GF-D8 (cell line): ENCODE measurements at regions not wholly inside any gene's neighbourhood (a gene's known extent, or its start where the extent isn't known, plus 50 kb on each side); places are given as distances from the start of the nearest gene placed in this dataset.
"Not testable (repeated sequence)": the region's sequence is repeated elsewhere in the genome, so short reads cannot be mapped to it uniquely, and the experiment has no call there.

ENCODE experiments used
- DNase-seq: peaks from one replicate; lab custom pipeline; 2025; lab: John Stamatoyannopoulos, UW

- no peak for DNase-seq
These were observed 1199.1 kb downstream of the CNTNAP5 start for GRCh38 chr2:125224188-125224587.

GRCh38 chr2:125224830-125225229 lies 1199.7 kb downstream of the CNTNAP5 start:
- no peak for DNase-seq

GRCh38 chr2:125227843-125228392 lies 1202.8 kb downstream of the CNTNAP5 start:
- DNase-seq: no peak

DNA sequence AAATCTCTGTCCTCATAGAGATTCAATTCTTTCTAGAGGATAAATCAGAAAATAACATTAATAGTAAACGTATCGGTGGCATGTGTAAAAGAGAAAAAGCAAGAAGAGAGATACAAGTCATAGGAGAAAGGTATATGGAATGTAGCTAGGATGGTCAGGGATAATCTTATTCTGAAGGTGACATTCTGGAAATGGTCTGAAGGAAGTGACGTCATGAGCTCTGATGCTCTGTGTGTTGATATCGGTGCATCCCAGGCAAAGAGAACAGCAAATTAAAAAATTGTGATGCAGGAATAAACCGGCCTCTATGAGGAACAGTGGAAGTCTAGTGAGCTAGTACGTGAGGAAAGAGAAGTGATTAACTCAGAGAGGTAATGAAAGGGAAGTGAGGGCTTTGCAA lies 1215.8 kb downstream of the CNTNAP5 start:
- DNase-seq: no peak

- no peak for DNase-seq
These were observed 1218.0 kb downstream of the CNTNAP5 start for GRCh38 chr2:125243074-125243473.

DNA sequence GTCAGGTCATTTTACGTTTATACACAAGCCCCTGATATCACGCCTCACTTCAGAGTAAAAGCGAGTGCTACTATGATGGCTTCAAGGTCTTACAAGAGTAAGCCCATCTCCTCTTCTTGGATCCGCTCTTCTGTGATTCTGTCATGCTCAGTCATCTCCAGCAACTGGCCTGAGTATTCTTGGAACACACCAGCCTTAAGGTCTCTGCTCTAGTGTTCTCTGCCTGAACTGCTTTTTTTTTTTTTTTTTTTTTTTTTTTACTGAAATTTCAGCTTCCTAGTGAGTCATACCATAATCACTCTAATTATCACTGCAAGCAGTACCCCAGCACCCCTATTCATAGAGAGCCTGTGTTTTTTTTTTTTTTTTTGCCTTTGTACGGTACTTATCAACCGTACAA lies 1228.9 kb downstream of the CNTNAP5 start:
- no peak for DNase-seq

GRCh38 chr2:125259451-125259850 lies 1234.4 kb downstream of the CNTNAP5 start:
- no peak for DNase-seq

DNA sequence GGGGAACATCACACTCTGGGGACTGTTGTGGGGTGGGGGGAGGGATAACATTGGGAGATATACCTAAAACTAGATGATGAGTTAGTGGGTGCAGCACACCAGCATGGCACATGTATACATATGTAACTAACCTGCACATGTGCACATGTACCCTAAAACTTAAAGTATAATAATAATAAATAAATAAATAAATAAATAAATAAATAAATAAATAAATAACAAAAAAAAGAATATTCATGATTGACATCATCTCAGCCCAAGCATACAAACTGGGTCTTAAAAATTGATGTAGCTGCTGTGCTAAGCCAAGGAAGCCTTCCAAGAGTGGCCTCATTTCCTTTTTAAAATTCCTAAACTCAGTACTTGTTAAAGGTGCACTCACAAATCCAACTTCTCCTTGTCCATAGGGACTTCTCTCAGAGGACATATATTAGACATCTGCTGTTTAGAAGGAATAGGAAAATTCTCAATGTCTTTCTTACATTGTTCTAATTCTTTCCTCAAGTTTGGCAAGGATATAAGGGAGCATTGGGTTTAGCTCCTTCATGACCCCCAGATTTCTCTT lies 1235.4 kb downstream of the CNTNAP5 start:
- DNase-seq: not testable (repeated sequence)

GRCh38 chr2:125264453-125264852 lies 1239.4 kb downstream of the CNTNAP5 start:
- no peak for DNase-seq

- no peak for DNase-seq
These were observed 1242.6 kb downstream of the CNTNAP5 start for GRCh38 chr2:125267683-125268082.

GRCh38 chr2:125272651-125273050 lies 1247.6 kb downstream of the CNTNAP5 start:
- no peak for DNase-seq

DNA sequence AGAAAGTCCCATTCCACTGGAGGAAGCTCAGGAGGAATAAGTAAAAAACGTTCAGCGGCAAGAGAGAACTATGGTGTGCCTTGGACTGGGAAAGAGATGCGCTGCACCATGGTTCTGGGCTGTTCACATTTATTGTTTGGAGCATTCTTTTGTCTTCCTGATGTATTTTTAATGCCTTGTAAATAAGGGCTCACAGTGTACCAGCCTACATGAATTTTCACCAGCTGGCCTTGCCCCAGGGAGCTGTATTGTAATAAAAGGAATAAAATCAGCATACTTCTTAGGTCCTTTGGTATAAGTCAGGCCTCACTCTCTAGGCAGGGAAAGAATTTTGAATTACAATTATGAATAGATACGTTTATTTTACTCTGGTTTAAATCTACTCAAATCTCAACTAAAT lies 1249.6 kb downstream of the CNTNAP5 start:
- DNase-seq: no peak

DNA sequence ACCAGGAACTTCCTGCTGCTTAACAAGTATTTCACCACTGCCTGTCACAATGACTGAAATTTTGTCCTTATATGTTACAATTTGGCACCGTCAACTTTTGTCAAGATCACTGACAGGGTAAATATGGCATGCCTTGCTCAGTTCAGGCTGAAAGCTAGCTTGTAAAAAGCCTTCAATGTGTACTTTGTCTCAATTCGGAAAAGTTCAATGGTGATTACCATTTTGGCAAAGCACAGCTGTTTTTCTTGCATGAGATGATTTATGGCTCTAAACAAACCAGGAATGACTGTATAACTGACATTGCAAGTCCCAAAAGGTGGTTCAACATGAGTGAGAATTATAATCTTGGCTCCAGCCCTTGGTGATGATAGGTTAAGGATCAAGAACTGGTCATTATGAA lies 1255.2 kb downstream of the CNTNAP5 start:
- DNase-seq: no peak

GRCh38 chr2:125281242-125281641 lies 1256.2 kb downstream of the CNTNAP5 start:
- no peak for DNase-seq

- no peak for DNase-seq
These were observed 1271.7 kb downstream of the CNTNAP5 start for GRCh38 chr2:125296742-125297141.

DNA sequence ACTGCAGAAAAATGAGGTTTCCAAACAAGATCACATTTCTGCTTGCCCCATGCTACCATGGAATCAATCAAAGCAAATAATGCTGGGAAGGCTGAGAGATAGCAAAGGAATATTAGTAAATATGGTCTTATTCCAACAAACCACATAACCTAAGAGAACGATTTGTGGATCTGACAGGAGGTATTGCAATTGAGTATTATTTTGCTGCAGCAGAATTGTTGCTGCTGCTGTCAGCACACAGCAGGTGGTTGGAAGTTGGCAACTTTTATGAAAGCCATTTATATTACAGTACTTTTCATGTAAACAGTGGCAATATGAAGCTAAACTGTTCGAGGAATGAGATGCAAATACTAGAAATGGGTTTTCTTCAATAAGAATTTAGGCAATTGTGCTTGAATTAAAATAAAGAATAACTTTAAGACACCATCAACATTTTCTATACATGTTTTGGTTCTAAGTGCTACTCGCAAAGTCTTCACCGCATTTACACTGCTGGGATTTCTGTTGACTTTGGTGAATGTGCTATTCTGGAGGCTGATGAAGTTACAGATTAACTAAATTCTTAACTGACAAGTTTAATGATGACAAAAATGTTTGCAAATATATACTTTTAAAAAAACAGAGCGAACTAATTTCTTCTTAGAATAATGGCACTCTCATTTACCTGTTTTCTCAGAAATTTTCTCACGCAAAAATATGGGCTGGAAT lies 1285.7 kb downstream of the CNTNAP5 start:
- no peak for DNase-seq

GRCh38 chr2:125312342-125312741 lies 1287.3 kb downstream of the CNTNAP5 start:
- DNase-seq: no peak

DNA sequence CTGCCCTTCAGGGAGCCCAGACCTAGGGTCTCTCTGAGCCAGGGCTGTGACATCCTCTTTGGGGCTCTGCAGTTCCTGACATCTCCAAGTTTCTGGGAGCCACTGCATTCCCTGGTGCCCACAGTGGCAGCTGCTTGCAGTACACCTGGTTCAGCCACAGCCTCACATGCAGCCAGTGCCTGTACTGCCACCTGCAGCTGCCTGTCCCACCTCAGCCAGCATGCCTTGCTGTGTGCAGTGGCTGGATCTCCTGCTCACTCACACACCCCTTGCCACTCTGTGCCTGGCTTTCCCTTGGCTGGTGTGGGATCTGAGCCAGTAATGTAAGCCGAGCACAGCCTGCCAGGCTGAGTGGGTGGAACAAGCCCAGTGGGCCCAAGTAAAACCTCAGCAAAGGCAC lies 1288.7 kb downstream of the CNTNAP5 start:
- DNase-seq: no peak

GRCh38 chr2:125318740-125319139 lies 1293.7 kb downstream of the CNTNAP5 start:
- no peak for DNase-seq

DNA sequence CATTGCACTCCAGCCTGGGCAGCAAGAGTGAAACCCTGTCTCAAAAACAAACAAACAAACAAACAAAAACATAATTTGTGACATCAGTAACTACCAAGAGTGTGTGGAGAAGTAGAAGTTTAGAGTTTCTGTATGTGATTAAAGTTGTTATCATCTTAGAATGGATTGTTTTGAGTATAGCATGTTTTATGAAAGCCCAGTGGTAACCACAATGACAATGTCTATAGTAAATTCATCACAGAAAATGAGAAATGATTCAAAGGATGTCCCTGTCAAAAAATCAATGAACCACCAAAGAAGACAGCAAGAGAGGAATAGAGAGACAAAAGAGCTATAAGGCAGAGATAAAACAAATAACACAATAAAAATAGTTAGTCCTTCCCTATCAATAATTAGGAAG lies 1299.2 kb downstream of the CNTNAP5 start:
- no peak for DNase-seq

GRCh38 chr2:125330133-125330532 lies 1305.0 kb downstream of the CNTNAP5 start:
- DNase-seq: no peak

DNA sequence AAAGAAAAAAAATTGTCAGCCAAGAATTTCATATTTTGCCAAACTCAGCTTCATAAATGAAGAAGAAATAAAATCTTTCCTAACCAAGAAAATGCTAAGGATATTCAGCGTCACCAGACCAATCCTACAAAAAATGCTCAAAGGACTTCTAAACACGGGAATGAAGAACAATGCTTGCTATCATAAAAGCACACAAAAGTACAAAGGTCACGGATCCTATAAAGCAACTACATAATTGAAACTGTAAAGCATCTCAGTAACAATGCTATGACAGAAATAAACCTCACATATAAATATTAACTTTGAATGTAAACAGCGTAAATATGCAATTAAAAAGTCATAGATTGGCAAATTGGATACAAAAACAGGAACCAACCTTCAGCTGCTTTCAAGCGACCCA lies 1314.6 kb upstream of the GYPC start:
- no peak for DNase-seq

DNA sequence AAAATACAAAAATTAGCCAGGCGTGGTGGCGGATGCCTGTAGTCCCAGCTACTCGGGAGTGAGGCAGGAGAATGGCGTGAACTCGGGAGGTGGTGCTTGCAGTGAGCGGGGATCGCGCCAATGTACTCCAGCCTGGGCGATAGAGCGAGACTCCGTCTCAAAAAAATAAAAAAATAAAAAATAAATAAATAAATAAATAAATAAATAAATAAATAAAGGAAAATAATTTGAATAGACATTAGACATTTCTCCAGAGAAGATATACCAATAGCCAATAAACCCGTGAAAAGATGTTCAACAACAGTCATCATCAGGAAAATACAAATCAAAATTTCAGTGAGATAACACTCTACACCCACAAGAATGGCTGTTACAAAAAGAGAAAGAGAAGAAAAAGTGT lies 1302.4 kb upstream of the GYPC start:
- not testable (repeated sequence) for DNase-seq
